ENCODE measurements at regions not wholly inside any gene's neighbourhood (a gene's known extent, or its start where the extent isn't known, plus 50 kb on each side); places are given as distances from the start of the nearest gene placed in this dataset.

DNA sequence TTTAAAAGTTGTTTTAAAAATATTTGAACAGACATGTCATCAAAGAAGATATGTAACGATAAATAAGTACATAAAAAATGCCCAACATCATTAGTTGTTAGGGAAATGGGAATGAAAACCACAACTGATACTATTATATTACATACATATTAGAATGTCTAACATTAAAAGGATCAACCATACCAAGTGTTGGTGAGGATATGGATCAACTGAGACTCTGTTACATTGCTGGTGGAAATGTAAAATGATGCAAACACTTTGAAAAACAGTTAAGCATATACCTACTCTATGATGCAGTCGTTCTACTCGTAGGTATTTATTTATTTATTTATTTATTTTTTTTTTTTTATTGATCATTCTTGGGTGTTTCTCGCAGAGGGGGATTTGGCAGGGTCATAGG lies 149.7 kb downstream of the BRMS1L start:
- H3K27me3 ChIP-seq (replicated peaks; ENCODE audit: control insufficient read depth, insufficient read depth, low read length, poor library complexity, severe bottlenecking) = no peaks in the 10 kb centered on the region
- no peaks in the 10 kb centered on the region for H3K4me1 ChIP-seq (ENCODE audit: control insufficient read depth, insufficient read depth, low read length, poor library complexity, severe bottlenecking)
- H3K36me3 ChIP-seq (ENCODE audit: control insufficient read depth, insufficient read depth, low read length) = no peaks in the 10 kb centered on the region
- DNase-seq = no peak
- no peaks in the 10 kb centered on the region for H3K9me3 ChIP-seq (ENCODE audit: control insufficient read depth, low read length)
- no peak overlapping the region for H3K27ac ChIP-seq (ENCODE audit: insufficient read depth, low read length, poor library complexity, severe bottlenecking)
- H3K4me3 ChIP-seq (ENCODE audit: insufficient read depth, low read depth, low read length, poor library complexity, severe bottlenecking) = no peak overlapping the region

DNA sequence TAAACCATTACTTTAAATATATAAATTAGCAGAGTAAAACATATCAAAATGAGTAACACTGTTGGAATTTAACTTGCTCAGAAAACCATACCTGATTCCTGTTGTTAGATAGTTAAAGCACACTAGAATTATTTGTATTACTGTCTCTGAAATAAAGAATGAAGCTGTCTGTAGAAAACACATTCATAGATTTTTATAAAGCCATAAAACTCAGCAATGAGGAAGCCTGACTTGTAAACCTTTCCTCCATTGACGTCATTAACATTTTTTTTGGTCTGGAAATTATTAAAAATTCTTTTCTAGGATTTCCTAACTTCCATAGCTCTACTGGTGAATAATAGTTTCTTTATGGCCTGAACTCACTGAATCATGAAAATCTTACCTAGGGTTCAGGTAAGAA lies 147.6 kb downstream of the BRMS1L start:
- no peaks in the 10 kb centered on the region for H3K9me3 ChIP-seq (ENCODE audit: control insufficient read depth, low read length)
- H3K4me1 ChIP-seq (ENCODE audit: control insufficient read depth, insufficient read depth, low read length, poor library complexity, severe bottlenecking) = no peaks in the 10 kb centered on the region
- H3K4me3 ChIP-seq (ENCODE audit: insufficient read depth, low read depth, low read length, poor library complexity, severe bottlenecking) = no peak overlapping the region
- DNase-seq = no peak
- H3K27me3 ChIP-seq (replicated peaks; ENCODE audit: control insufficient read depth, insufficient read depth, low read length, poor library complexity, severe bottlenecking) = no peaks in the 10 kb centered on the region
- H3K36me3 ChIP-seq (ENCODE audit: control insufficient read depth, insufficient read depth, low read length) = no peaks in the 10 kb centered on the region
- no peak overlapping the region for H3K27ac ChIP-seq (ENCODE audit: insufficient read depth, low read length, poor library complexity, severe bottlenecking)

DNA sequence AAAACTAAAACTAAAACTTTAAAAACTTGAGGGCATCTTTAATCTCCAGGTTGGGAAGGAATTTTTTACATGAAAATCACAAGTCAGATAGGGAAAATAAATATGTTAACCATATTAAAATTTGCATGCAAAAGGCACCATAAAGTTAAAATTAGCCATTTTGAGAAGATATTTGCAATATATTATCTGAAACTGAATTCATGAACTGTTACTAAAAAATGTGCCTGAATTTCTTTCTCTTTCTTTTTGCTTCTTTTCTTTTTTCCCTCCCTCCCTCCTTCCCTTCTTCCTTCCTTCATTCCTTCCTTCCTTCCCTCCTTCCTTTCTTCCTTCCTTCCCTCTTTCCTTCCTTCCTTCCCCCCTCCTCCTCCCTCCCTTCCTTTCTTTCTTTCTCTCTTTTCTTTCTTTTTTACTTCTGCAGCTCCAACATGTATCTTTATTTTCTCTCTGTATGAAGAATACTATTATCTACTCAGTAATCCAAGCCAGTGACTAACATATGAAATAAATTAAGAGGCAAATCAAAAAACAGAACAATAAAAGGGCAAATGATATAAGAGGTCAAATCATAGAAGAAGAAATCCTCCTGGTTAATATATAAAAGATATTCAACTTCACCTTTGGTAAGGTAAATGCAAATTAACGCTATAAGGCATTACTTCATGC lies 146.0 kb downstream of the BRMS1L start:
- no peak overlapping the region for H3K4me3 ChIP-seq (ENCODE audit: insufficient read depth, low read depth, low read length, poor library complexity, severe bottlenecking)
- H3K4me1 ChIP-seq (ENCODE audit: control insufficient read depth, insufficient read depth, low read length, poor library complexity, severe bottlenecking) = no peaks in the 10 kb centered on the region
- no peak for DNase-seq
- H3K36me3 ChIP-seq (ENCODE audit: control insufficient read depth, insufficient read depth, low read length) = no peaks in the 10 kb centered on the region
- H3K27me3 ChIP-seq (replicated peaks; ENCODE audit: control insufficient read depth, insufficient read depth, low read length, poor library complexity, severe bottlenecking) = no peaks in the 10 kb centered on the region
- no peaks in the 10 kb centered on the region for H3K9me3 ChIP-seq (ENCODE audit: control insufficient read depth, low read length)
- H3K27ac ChIP-seq (ENCODE audit: insufficient read depth, low read length, poor library complexity, severe bottlenecking) = no peak overlapping the region

DNA sequence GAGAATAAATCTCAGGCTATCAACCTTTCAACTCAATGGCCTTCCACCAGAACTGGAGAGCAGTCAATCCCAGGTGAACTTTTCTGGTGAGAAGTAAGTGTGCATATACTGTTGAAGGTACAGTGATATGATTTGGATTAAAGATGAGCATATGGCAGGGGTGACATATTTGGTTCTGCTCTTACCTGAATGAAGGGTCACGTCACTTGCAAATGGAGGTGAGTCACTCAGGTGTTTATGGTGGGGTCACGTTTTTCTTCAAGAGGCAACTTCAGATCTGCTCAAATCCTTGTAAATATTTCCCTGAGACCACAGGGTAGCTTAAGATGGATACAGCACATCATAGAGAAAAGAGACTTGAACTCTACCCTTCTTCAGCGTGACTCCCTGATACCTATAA lies 143.2 kb downstream of the BRMS1L start:
- Histone ChIP-seq H3K9me3 (ENCODE audit: control insufficient read depth, low read length) (no peaks in the 10 kb centered on the region), H3K4me1 (ENCODE audit: control insufficient read depth, insufficient read depth, low read length, poor library complexity, severe bottlenecking) (no peaks in the 10 kb centered on the region)
- no peak for DNase-seq

DNA sequence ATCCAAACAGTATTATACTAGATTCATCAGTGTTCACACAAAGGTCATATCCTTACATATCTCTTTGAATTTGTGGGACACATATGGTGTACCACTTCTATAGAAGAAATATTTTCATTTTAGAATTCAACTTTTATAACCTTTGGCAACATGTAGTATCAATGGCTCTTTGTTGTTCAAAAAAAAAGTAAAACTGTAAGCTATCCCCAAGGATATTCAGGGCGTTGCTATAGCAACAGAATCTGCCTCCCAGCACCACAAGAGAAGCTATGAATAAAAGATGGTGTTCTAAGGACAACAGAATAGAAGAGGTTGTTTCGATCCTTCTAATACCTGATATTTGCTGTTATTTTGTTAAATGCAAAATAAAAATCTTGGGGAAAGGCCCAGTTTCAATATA lies 139.3 kb downstream of the BRMS1L start:
- no peak overlapping the region for H3K4me3 ChIP-seq (ENCODE audit: insufficient read depth, low read depth, low read length, poor library complexity, severe bottlenecking)

More for the DNA sequence above, 143.2 kb downstream of the BRMS1L start:
- no peaks in the 10 kb centered on the region for H3K27me3 ChIP-seq (replicated peaks; ENCODE audit: control insufficient read depth, insufficient read depth, low read length, poor library complexity, severe bottlenecking)
- no peak overlapping the region for H3K27ac ChIP-seq (ENCODE audit: insufficient read depth, low read length, poor library complexity, severe bottlenecking)
- H3K36me3 ChIP-seq (ENCODE audit: control insufficient read depth, insufficient read depth, low read length) = no peaks in the 10 kb centered on the region
- no peak overlapping the region for H3K4me3 ChIP-seq (ENCODE audit: insufficient read depth, low read depth, low read length, poor library complexity, severe bottlenecking)

DNA sequence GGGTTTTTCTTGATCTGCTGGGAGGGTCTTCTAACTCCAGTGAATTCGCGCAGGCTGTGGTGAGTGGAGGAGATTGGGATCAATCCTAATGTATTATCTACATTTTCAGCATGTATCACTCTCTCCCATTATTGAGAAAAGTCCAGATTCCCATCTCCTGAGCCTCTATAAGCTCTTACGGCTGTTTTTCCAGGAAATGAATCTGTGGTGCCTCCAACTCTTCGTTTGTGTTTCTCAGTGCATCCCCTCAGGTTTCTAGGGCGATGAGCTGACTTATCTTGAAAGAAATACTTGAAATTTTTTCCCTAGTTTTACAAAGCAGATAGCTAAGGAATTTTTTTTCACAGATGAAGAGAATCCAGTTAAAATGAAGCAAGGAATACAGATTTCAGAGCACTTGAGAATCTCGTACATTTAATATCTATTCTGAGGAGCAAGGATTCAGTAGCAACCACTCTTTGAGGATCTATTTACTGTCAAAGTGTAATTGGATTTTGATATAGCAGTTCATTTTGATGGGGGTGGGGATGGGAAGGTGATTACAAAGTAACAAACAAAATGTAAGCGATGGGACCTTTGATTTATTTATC lies 138.7 kb downstream of the BRMS1L start:
- Histone ChIP-seq H3K27ac (ENCODE audit: insufficient read depth, low read length, poor library complexity, severe bottlenecking) (no peak overlapping the region), H3K4me1 (ENCODE audit: control insufficient read depth, insufficient read depth, low read length, poor library complexity, severe bottlenecking) (no peaks in the 10 kb centered on the region), H3K36me3 (ENCODE audit: control insufficient read depth, insufficient read depth, low read length) (no peaks in the 10 kb centered on the region), H3K4me3 (ENCODE audit: insufficient read depth, low read depth, low read length, poor library complexity, severe bottlenecking) (no peak overlapping the region), H3K9me3 (ENCODE audit: control insufficient read depth, low read length) (no peaks in the 10 kb centered on the region), H3K27me3 (replicated peaks; ENCODE audit: control insufficient read depth, insufficient read depth, low read length, poor library complexity, severe bottlenecking) (no peaks in the 10 kb centered on the region)
- no peak for DNase-seq

More for the DNA sequence above, 139.3 kb downstream of the BRMS1L start:
- Histone ChIP-seq H3K36me3 (ENCODE audit: control insufficient read depth, insufficient read depth, low read length) (no peaks in the 10 kb centered on the region), H3K27ac (ENCODE audit: insufficient read depth, low read length, poor library complexity, severe bottlenecking) (no peak overlapping the region), H3K9me3 (ENCODE audit: control insufficient read depth, low read length) (no peaks in the 10 kb centered on the region), H3K27me3 (replicated peaks; ENCODE audit: control insufficient read depth, insufficient read depth, low read length, poor library complexity, severe bottlenecking) (no peaks in the 10 kb centered on the region), H3K4me1 (ENCODE audit: control insufficient read depth, insufficient read depth, low read length, poor library complexity, severe bottlenecking) (no peaks in the 10 kb centered on the region)
- no peak for DNase-seq

DNA sequence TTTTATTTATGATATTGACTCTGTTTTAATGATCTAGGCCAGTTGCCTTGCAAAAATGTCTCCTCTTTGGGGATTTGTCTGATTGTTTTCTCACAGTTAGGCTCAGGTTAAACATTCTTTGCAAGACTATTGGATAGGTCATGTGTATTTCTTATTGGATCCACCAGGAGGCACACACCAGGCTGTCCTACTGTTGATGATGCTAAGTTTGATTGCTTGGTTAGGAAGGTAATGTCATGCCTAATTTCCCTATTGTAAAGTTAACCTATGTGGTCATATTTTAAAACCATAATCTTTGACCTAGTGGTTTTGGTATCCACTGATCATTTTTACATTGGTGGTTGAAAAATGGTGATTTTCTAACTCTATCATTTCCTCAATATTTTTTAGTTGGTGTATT lies 137.1 kb downstream of the BRMS1L start:
- no peak overlapping the region for H3K4me3 ChIP-seq (ENCODE audit: insufficient read depth, low read depth, low read length, poor library complexity, severe bottlenecking)
- no peaks in the 10 kb centered on the region for H3K27me3 ChIP-seq (replicated peaks; ENCODE audit: control insufficient read depth, insufficient read depth, low read length, poor library complexity, severe bottlenecking)
- H3K9me3 ChIP-seq (ENCODE audit: control insufficient read depth, low read length) = no peaks in the 10 kb centered on the region
- no peak overlapping the region for H3K27ac ChIP-seq (ENCODE audit: insufficient read depth, low read length, poor library complexity, severe bottlenecking)
- no peaks in the 10 kb centered on the region for H3K4me1 ChIP-seq (ENCODE audit: control insufficient read depth, insufficient read depth, low read length, poor library complexity, severe bottlenecking)
- DNase-seq = no peak
- no peaks in the 10 kb centered on the region for H3K36me3 ChIP-seq (ENCODE audit: control insufficient read depth, insufficient read depth, low read length)

DNA sequence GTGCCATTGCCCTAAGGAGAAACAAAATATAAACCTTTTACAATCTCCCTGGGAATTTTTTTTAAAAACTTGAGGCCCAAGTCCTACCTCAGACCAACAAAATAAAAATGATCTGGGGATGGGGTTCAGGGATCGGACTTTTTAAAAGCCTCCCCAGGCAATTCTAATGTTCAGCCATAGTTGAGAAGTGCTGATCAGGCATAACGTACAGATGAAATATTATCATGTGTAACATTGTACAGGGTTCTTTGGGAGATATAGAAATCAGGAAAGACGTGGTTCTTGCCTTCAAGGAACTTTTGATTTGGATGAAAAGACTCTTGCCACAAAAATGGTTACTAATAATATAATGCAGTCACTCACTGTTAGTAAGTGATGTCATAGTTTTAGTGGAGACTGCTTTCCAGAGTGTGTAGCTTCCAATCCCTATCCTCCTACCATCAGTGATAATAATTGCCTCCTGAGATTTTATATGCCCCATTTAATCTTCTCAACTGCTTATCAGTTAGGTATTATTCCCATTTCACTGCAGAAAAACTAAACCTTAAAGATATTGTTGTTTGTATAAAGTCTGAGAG lies 135.6 kb downstream of the BRMS1L start:
- H3K9me3 ChIP-seq (ENCODE audit: control insufficient read depth, low read length) = no peaks in the 10 kb centered on the region

DNA sequence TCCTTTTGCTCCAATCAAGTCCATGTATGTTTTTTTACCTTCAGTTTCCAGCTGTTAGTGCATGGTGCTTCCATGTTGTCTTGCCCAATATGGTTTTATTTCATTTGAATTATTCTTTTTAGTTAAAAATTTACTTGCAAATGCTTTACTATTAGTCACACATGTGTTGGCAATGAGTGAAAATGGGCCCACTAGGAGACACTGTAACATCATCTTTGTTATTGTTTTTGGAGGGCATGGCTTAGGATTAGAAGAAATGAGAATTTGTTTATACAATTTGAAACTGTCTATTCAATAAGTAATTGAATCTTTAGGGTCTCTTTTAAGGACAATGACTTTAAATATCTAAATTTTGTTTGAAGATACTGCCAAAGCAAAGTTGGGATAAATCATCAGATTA lies 133.7 kb downstream of the BRMS1L start:
- H3K4me1 ChIP-seq (ENCODE audit: control insufficient read depth, insufficient read depth, low read length, poor library complexity, severe bottlenecking) = no peaks in the 10 kb centered on the region
- no peaks in the 10 kb centered on the region for H3K27me3 ChIP-seq (replicated peaks; ENCODE audit: control insufficient read depth, insufficient read depth, low read length, poor library complexity, severe bottlenecking)
- H3K4me3 ChIP-seq (ENCODE audit: insufficient read depth, low read depth, low read length, poor library complexity, severe bottlenecking) = no peak overlapping the region
- H3K9me3 ChIP-seq (ENCODE audit: control insufficient read depth, low read length) = no peaks in the 10 kb centered on the region
- H3K27ac ChIP-seq (ENCODE audit: insufficient read depth, low read length, poor library complexity, severe bottlenecking) = no peak overlapping the region
- no peak for DNase-seq
- no peaks in the 10 kb centered on the region for H3K36me3 ChIP-seq (ENCODE audit: control insufficient read depth, insufficient read depth, low read length)

More for the DNA sequence above, 135.6 kb downstream of the BRMS1L start:
- H3K4me1 ChIP-seq (ENCODE audit: control insufficient read depth, insufficient read depth, low read length, poor library complexity, severe bottlenecking) = no peaks in the 10 kb centered on the region
- DNase-seq = no peak
- H3K27ac ChIP-seq (ENCODE audit: insufficient read depth, low read length, poor library complexity, severe bottlenecking) = no peak overlapping the region
- H3K4me3 ChIP-seq (ENCODE audit: insufficient read depth, low read depth, low read length, poor library complexity, severe bottlenecking) = no peak overlapping the region
- no peaks in the 10 kb centered on the region for H3K27me3 ChIP-seq (replicated peaks; ENCODE audit: control insufficient read depth, insufficient read depth, low read length, poor library complexity, severe bottlenecking)
- H3K36me3 ChIP-seq (ENCODE audit: control insufficient read depth, insufficient read depth, low read length) = no peaks in the 10 kb centered on the region

DNA sequence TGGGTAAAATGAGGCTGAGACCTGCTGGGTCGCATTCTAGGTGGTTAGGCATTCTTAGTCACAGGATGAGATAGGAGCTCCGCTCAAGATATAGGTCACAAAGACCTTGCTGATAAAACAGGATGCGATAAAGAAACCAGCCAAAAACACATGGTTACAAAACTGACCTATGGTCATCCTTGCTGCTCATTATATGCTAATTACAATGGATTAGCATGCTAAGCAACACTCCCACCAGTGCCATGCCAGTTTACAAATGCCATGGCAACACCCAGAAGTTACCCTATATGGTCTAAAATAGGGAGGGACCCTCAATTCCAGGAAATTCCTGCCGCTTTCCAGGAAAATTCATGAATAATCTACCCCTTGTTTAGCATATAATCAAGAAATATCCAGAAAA lies 132.4 kb downstream of the BRMS1L start:
- Histone ChIP-seq H3K4me3 (ENCODE audit: insufficient read depth, low read depth, low read length, poor library complexity, severe bottlenecking) (no peak overlapping the region), H3K27ac (ENCODE audit: insufficient read depth, low read length, poor library complexity, severe bottlenecking) (no peak overlapping the region), H3K27me3 (replicated peaks; ENCODE audit: control insufficient read depth, insufficient read depth, low read length, poor library complexity, severe bottlenecking) (no peaks in the 10 kb centered on the region), H3K36me3 (ENCODE audit: control insufficient read depth, insufficient read depth, low read length) (no peaks in the 10 kb centered on the region), H3K4me1 (ENCODE audit: control insufficient read depth, insufficient read depth, low read length, poor library complexity, severe bottlenecking) (no peaks in the 10 kb centered on the region), H3K9me3 (ENCODE audit: control insufficient read depth, low read length) (no peaks in the 10 kb centered on the region)
- no peak for DNase-seq

Measured in effector memory CD4-positive, alpha-beta T cell (primary cell).